SK-N-SH treated with all-trans-retinoic acid at 6 μM for 48 hours (cell line): ENCODE measurements at regions not wholly inside any gene's neighbourhood (a gene's known extent, or its start where the extent isn't known, plus 50 kb on each side); places are given as distances from the start of the nearest gene placed in this dataset.

Experiments
- ATAC-seq: fragments of 200-7000 bp; cut with Tn5 transposase; 3 replicates; pipeline ENCODE4 v1.9.1; 2020; ENCODE audit warnings: mild to moderate bottlenecking, moderate library complexity
- BACH2 ChIP-seq: fragments of 250-450 bp; sonication (Bioruptor Pico); IDR thresholded peaks from 2 replicates; pipeline ENCODE4 v1.9.0; 2021; ENCODE audit warnings: mild to moderate bottlenecking, borderline replicate concordance
- CSDC2 ChIP-seq: fragments of 250-450 bp; sonication (Bioruptor Pico); IDR thresholded peaks from 2 replicates; pipeline ENCODE4 v1.5.0; 2020; ENCODE audit warnings: mild to moderate bottlenecking, moderate library complexity
- ESRRG ChIP-seq: fragments of 250-450 bp; sonication (Bioruptor Pico); IDR thresholded peaks from 2 replicates; pipeline ENCODE4 v1.6.1; 2021; ENCODE audit warnings: mild to moderate bottlenecking
- GLIS3 ChIP-seq: fragments of 250-450 bp; sonication (Bioruptor Pico); IDR thresholded peaks from 2 replicates; pipeline ENCODE4 v1.5.0; 2020; ENCODE audit warnings: mild to moderate bottlenecking, moderate library complexity
- ISL1 ChIP-seq: fragments of 250-450 bp; sonication (Bioruptor Pico); IDR thresholded peaks from 2 replicates; pipeline ENCODE4 v2.1.2; 2022; ENCODE audit warnings: mild to moderate bottlenecking, moderate library complexity
- OSR1 ChIP-seq: fragments of 250-450 bp; sonication (Bioruptor Pico); IDR thresholded peaks from 2 replicates; pipeline ENCODE4 v1.8.0; 2022; ENCODE audit warnings: moderate library complexity, mild to moderate bottlenecking, inconsistent platforms
- PPARA ChIP-seq: fragments of 250-450 bp; sonication (Bioruptor Pico); IDR thresholded peaks from 2 replicates; pipeline ENCODE4 v1.5.0; 2020; ENCODE audit warnings: mild to moderate bottlenecking, borderline replicate concordance
- RARB ChIP-seq: fragments of 250-450 bp; sonication (Bioruptor Pico); IDR thresholded peaks from 2 replicates; pipeline ENCODE4 v1.8.0; 2021; ENCODE audit warnings: mild to moderate bottlenecking, moderate library complexity
- SNAI2 ChIP-seq: fragments of 250-450 bp; sonication (Bioruptor Pico); IDR thresholded peaks from 2 replicates; pipeline ENCODE4 v1.5.0; 2020; ENCODE audit warnings: mild to moderate bottlenecking, moderate library complexity
- TCF4 ChIP-seq: fragments of 250-450 bp; sonication (Bioruptor Pico); IDR thresholded peaks from 2 replicates; pipeline ENCODE4 v1.8.0; 2021; ENCODE audit warnings: mild to moderate bottlenecking, moderate library complexity, borderline replicate concordance
- TOX ChIP-seq: fragments of 250-450 bp; sonication (Bioruptor Pico); IDR thresholded peaks from 2 replicates; pipeline ENCODE4 v1.8.0; 2021; ENCODE audit warnings: mild to moderate bottlenecking, moderate library complexity, borderline replicate concordance
- ZC3H10 ChIP-seq: fragments of 250-450 bp; sonication (Bioruptor Pico); IDR thresholded peaks from 2 replicates; pipeline ENCODE4 v1.5.1; 2021; ENCODE audit warnings: mild to moderate bottlenecking, moderate library complexity
- ZFP3 ChIP-seq: fragments of 250-450 bp; sonication (Bioruptor Pico); IDR thresholded peaks from 2 replicates; pipeline ENCODE4 v1.5.0; 2020; ENCODE audit warnings: mild to moderate bottlenecking, moderate library complexity
- ZFP30 ChIP-seq: fragments of 450-650 bp; formaldehyde crosslinking; IDR thresholded peaks from 2 replicates; pipeline ENCODE4 v1.5.0; 2022; ENCODE audit warnings: mild to moderate bottlenecking, moderate library complexity
- ZNF565 ChIP-seq: fragments of 450-650 bp; formaldehyde crosslinking; conservative IDR thresholded peaks from 2 replicates; pipeline ENCODE4 v1.5.0; 2020; ENCODE audit warnings: low read depth, mild to moderate bottlenecking, moderate library complexity
- ZNF8 ChIP-seq: fragments of 450-650 bp; formaldehyde crosslinking; IDR thresholded peaks from 2 replicates; pipeline ENCODE4 v1.5.0; 2020; ENCODE audit warnings: mild to moderate bottlenecking, moderate library complexity
- TF ChIP-seq, protein P1 (sequence below): fragments of 250-450 bp; sonication (Bioruptor Pico); IDR thresholded peaks from 2 replicates; pipeline ENCODE4 v1.8.0; 2020; ENCODE audit warnings: mild to moderate bottlenecking, moderate library complexity, borderline replicate concordance
- TF ChIP-seq, protein P2 (sequence below): fragments of 250-450 bp; sonication (Bioruptor Pico); IDR thresholded peaks from 2 replicates; pipeline ENCODE4 v1.5.0; 2020; ENCODE audit warnings: mild to moderate bottlenecking, moderate library complexity
- TF ChIP-seq, protein P3 (sequence below): fragments of 250-450 bp; sonication (Bioruptor Pico); IDR thresholded peaks from 2 replicates; pipeline ENCODE4 v1.5.1; 2020; ENCODE audit warnings: low read depth, mild to moderate bottlenecking, moderate library complexity
- TF ChIP-seq, protein P4 (sequence below): fragments of 250-450 bp; sonication (Bioruptor Pico); IDR thresholded peaks from 2 replicates; pipeline ENCODE4 v1.8.0; 2021; ENCODE audit warnings: low read depth, mild to moderate bottlenecking, moderate library complexity, borderline replicate concordance
- TF ChIP-seq, protein P5 (sequence below): fragments of 250-450 bp; sonication (Bioruptor Pico); IDR thresholded peaks from 2 replicates; pipeline ENCODE4 v1.5.1; 2021; ENCODE audit warnings: mild to moderate bottlenecking, moderate library complexity

DNA sequence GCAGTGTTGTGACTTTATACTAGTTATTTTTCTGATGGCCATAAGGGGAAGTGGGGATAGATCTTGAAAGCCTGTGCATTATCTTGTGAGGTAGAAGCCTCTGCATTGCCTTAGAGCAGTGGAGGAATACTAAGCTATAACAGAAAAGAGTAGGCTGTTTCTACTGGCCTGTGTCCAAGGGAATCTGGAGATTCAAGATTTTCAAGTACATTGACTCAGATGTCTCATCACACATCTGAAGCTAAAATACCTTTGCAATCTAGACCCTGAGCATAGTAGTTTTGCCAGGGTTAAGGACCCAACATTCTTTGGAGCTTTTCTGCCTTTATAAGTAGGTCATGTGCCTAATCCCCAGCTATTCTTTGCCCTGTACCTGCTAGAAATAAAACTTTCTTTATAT is 272.3 kb downstream of the TENT5A start:
- TF ChIP-seq ZNF8 (CRISPR knock-in tag) (no peak), RARB (CRISPR knock-in tag) (no peak), GLIS3 (CRISPR knock-in tag) (no peak)
- TF ChIP-seq, protein P1, sequence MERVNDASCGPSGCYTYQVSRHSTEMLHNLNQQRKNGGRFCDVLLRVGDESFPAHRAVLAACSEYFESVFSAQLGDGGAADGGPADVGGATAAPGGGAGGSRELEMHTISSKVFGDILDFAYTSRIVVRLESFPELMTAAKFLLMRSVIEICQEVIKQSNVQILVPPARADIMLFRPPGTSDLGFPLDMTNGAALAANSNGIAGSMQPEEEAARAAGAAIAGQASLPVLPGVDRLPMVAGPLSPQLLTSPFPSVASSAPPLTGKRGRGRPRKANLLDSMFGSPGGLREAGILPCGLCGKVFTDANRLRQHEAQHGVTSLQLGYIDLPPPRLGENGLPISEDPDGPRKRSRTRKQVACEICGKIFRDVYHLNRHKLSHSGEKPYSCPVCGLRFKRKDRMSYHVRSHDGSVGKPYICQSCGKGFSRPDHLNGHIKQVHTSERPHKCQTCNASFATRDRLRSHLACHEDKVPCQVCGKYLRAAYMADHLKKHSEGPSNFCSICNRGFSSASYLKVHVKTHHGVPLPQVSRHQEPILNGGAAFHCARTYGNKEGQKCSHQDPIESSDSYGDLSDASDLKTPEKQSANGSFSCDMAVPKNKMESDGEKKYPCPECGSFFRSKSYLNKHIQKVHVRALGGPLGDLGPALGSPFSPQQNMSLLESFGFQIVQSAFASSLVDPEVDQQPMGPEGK (CRISPR knock-in tag): no peak
- TF ChIP-seq, protein P2, sequence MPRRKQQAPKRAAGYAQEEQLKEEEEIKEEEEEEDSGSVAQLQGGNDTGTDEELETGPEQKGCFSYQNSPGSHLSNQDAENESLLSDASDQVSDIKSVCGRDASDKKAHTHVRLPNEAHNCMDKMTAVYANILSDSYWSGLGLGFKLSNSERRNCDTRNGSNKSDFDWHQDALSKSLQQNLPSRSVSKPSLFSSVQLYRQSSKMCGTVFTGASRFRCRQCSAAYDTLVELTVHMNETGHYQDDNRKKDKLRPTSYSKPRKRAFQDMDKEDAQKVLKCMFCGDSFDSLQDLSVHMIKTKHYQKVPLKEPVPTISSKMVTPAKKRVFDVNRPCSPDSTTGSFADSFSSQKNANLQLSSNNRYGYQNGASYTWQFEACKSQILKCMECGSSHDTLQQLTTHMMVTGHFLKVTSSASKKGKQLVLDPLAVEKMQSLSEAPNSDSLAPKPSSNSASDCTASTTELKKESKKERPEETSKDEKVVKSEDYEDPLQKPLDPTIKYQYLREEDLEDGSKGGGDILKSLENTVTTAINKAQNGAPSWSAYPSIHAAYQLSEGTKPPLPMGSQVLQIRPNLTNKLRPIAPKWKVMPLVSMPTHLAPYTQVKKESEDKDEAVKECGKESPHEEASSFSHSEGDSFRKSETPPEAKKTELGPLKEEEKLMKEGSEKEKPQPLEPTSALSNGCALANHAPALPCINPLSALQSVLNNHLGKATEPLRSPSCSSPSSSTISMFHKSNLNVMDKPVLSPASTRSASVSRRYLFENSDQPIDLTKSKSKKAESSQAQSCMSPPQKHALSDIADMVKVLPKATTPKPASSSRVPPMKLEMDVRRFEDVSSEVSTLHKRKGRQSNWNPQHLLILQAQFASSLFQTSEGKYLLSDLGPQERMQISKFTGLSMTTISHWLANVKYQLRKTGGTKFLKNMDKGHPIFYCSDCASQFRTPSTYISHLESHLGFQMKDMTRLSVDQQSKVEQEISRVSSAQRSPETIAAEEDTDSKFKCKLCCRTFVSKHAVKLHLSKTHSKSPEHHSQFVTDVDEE (CRISPR knock-in tag): no peak
- no peak for ATAC-seq

DNA sequence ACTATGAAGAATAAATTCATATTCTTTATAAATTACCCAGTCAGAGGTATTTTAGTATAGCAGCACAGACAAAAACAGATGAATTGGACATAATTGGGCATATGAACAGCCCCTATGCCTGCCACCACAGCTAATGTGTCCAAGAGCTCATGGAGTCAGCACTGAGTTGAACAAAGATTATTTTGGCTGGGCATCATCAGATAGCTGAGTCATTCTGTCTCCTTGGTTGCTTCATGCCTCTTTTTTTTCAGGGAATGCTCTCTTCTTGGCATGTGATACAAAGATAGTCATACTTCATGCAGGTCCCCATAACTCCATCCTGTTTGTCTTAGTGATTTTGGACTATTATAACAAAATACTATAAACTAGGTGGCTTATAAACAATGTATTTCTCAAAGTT is 275.6 kb downstream of the TENT5A start:
- no peak for TF ChIP-seq ZFP30 (CRISPR knock-in tag)
- TF ChIP-seq TOX: no peak
- no peak for TF ChIP-seq ZC3H10 (CRISPR knock-in tag)
- TF ChIP-seq, all 23 proteins: peak for 0
- ATAC-seq: no peak

DNA sequence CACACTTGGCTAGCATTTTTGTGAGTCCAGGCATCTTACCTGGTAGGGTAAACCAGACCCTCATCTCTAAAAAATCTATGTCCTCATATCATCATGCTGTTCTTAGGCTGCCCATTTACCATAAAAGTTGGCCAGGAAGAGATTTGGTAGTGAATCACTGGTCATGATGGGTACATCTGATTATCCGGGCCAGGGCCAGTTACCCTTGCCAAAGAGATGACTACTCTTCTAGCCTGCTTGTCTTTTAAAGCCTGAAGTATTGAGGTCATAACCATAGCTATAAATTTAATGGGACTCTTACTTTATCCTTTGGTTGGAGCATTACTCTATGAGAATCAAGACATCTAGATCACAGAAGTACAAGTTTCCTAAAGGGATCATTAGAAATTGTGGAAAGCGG is 276.8 kb downstream of the TENT5A start:
- TF ChIP-seq ZNF8 (CRISPR knock-in tag): no peak
- TF ChIP-seq CSDC2: no peak
- TF ChIP-seq ZC3H10 (CRISPR knock-in tag): no peak
- TF ChIP-seq GLIS3 (CRISPR knock-in tag): no peak
- no peak for TF ChIP-seq BACH2 (CRISPR knock-in tag)
- TF ChIP-seq, protein P3, sequence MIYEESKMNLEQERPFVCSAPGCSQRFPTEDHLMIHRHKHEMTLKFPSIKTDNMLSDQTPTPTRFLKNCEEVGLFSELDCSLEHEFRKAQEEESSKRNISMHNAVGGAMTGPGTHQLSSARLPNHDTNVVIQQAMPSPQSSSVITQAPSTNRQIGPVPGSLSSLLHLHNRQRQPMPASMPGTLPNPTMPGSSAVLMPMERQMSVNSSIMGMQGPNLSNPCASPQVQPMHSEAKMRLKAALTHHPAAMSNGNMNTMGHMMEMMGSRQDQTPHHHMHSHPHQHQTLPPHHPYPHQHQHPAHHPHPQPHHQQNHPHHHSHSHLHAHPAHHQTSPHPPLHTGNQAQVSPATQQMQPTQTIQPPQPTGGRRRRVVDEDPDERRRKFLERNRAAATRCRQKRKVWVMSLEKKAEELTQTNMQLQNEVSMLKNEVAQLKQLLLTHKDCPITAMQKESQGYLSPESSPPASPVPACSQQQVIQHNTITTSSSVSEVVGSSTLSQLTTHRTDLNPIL (CRISPR knock-in tag): no peak
- no peak for TF ChIP-seq SNAI2 (CRISPR knock-in tag)
- TF ChIP-seq ISL1 (CRISPR knock-in tag): no peak
- no peak for TF ChIP-seq ZFP30 (CRISPR knock-in tag)
- TF ChIP-seq, protein P4, sequence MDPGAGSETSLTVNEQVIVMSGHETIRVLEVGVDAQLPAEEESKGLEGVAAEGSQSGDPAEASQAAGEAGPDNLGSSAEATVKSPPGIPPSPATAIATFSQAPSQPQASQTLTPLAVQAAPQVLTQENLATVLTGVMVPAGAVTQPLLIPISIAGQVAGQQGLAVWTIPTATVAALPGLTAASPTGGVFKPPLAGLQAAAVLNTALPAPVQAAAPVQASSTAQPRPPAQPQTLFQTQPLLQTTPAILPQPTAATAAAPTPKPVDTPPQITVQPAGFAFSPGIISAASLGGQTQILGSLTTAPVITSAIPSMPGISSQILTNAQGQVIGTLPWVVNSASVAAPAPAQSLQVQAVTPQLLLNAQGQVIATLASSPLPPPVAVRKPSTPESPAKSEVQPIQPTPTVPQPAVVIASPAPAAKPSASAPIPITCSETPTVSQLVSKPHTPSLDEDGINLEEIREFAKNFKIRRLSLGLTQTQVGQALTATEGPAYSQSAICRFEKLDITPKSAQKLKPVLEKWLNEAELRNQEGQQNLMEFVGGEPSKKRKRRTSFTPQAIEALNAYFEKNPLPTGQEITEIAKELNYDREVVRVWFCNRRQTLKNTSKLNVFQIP (CRISPR knock-in tag): no peak
- no peak for ATAC-seq

DNA sequence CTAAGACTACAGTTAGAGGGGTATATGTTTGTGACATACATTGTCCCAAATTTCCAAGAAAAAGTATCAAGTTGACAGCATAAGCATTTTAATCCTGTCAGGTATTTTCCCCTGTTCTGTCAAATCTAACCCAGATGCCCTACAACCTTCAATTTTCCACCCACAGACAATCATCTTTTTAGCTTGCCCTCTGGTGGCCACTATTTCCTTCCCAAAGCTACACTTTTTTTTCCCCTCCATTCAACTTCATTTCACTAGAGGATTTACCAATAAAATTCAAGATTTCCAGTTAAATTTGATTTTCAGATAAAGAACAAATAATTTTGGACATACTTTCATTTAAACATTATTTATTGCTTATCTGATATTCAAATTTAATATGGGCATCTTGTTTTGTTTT is 286.6 kb downstream of the TENT5A start:
- TF ChIP-seq ZFP3 (CRISPR knock-in tag) (no peak), ZFP30 (CRISPR knock-in tag) (no peak), ESRRG (CRISPR knock-in tag) (no peak), ZC3H10 (CRISPR knock-in tag) (no peak), BACH2 (CRISPR knock-in tag) (no peak)
- TF ChIP-seq, protein P5, sequence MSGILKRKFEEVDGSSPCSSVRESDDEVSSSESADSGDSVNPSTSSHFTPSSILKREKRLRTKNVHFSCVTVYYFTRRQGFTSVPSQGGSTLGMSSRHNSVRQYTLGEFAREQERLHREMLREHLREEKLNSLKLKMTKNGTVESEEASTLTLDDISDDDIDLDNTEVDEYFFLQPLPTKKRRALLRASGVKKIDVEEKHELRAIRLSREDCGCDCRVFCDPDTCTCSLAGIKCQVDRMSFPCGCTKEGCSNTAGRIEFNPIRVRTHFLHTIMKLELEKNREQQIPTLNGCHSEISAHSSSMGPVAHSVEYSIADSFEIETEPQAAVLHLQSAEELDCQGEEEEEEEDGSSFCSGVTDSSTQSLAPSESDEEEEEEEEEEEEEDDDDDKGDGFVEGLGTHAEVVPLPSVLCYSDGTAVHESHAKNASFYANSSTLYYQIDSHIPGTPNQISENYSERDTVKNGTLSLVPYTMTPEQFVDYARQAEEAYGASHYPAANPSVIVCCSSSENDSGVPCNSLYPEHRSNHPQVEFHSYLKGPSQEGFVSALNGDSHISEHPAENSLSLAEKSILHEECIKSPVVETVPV (CRISPR knock-in tag): no peak
- no peak for ATAC-seq

DNA sequence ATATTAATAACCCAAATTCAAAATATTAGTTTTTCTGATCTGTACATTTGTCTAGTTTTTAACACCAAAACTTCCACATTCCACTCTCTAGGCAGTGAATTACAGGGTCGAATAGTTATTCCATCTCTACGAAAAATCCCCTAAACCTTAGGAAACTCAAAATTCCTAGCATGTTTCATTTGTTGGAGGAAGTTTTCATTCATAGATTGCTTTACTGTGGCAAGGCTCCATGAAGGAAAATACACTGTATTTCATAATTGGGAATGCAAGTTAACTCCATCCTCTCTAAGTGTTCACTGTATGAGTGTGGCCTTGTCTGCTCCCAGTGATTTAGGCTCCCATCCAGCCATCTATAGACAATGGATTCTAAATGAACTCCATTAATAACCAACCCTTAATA is 296.1 kb downstream of the TENT5A start:
- ATAC-seq: no peak
- TF ChIP-seq RARB (CRISPR knock-in tag) (no peak), GLIS3 (CRISPR knock-in tag) (no peak), ESRRG (CRISPR knock-in tag) (no peak), PPARA (no peak), SNAI2 (CRISPR knock-in tag) (no peak), ZNF565 (CRISPR knock-in tag) (no peak), OSR1 (CRISPR knock-in tag) (no peak), ISL1 (CRISPR knock-in tag) (no peak), ZC3H10 (CRISPR knock-in tag) (no peak), ZNF8 (CRISPR knock-in tag) (no peak), BACH2 (CRISPR knock-in tag) (no peak), TCF4 (no peak)
- TF ChIP-seq, protein P5 (CRISPR knock-in tag): no peak
- TF ChIP-seq, protein P1 (CRISPR knock-in tag): no peak
